ENCODE measurements at regions not wholly inside any gene's neighbourhood (a gene's known extent, or its start where the extent isn't known, plus 50 kb on each side); places are given as distances from the start of the nearest gene placed in this dataset.

DNA sequence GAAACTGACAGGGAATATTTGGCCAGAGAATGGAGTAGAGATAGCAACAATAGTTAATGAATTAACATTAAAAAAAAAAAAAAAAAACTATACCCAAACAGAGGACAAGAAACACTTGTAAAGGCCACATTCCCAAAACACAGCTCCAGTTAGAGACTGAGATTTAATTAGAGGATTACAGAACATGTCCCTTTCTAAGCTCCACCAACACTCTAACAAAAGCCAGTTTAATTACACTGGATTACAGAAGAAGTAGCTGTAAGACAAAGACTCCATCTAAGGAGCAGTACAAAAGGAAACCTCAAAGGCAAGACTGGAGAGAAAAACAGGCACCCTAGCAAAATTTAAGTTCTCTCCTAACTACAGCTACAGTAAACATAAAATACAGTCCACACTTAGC is 1247.7 kb upstream of the AGA start:
- Histone ChIP-seq H3K79me2 (ENCODE audit: insufficient read depth, low read length) (no peaks in the 10 kb centered on the region), H2AFZ (ENCODE audit: low read length) (no peak overlapping the region), H3K4me1 (ENCODE audit: insufficient read depth, low read length) (no peaks in the 10 kb centered on the region), H3K4me2 (ENCODE audit: low read depth, low read length) (no peak overlapping the region), H3K9ac (ENCODE audit: insufficient read depth, low read depth, low read length) (no peak overlapping the region), H3K27ac (ENCODE audit: extremely low read length, insufficient read depth, low read length) (no peak overlapping the region), H3K9me3 (ENCODE audit: low read length) (no peaks in the 10 kb centered on the region), H3K36me3 (replicated peaks in 1 of 2; ENCODE audit: control insufficient read depth in 1 of 2, insufficient read depth in 2 of 2, low read length in 2 of 2) (no peaks in the 10 kb centered on the region), H3K4me3 (replicated peaks in 1 of 3; ENCODE audit: insufficient read depth in 1 of 3, low read depth in 2 of 3, low read length in 3 of 3) (no peak overlapping the region), H3K27me3 (ENCODE audit: control insufficient read depth in 1 of 2, insufficient read depth in 2 of 2, low read length in 2 of 2) (no peaks in the 10 kb centered on the region), H4K20me1 (ENCODE audit: insufficient read depth, low read length) (no peaks in the 10 kb centered on the region)
- TF ChIP-seq, protein P1, sequence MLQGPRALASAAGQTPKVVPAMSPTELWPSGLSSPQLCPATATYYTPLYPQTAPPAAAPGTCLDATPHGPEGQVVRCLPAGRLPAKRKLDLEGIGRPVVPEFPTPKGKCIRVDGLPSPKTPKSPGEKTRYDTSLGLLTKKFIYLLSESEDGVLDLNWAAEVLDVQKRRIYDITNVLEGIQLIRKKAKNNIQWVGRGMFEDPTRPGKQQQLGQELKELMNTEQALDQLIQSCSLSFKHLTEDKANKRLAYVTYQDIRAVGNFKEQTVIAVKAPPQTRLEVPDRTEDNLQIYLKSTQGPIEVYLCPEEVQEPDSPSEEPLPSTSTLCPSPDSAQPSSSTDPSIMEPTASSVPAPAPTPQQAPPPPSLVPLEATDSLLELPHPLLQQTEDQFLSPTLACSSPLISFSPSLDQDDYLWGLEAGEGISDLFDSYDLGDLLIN (CRISPR knock-in tag; IDR thresholded peaks at IDR 0.05; ENCODE audit: borderline replicate concordance): no peak
- TF ChIP-seq CEBPB (IDR thresholded peaks at IDR 0.05; ENCODE audit: borderline replicate concordance, low read depth, low read length) (no peak), JUNB (CRISPR knock-in tag; IDR thresholded peaks at IDR 0.05; ENCODE audit: borderline replicate concordance) (no peak), DR1 (CRISPR knock-in tag; IDR thresholded peaks at IDR 0.05) (no peak), ISX (CRISPR knock-in tag; conservative IDR thresholded peaks at IDR 0.05) (no peak), PAF1 (CRISPR knock-in tag; IDR thresholded peaks at IDR 0.05) (no peak), SAP130 (CRISPR knock-in tag; IDR thresholded peaks at IDR 0.05; ENCODE audit: low read depth) (no peak), ZNF143 (CRISPR knock-in tag; IDR thresholded peaks at IDR 0.05) (no peak), HNF4G (IDR thresholded peaks at IDR 0.05; ENCODE audit: borderline replicate concordance, low read depth, low read length) (no peak), HNF4G (CRISPR knock-in tag; IDR thresholded peaks at IDR 0.05; ENCODE audit: borderline replicate concordance, low read depth) (no peak), KLF13 (CRISPR knock-in tag; IDR thresholded peaks at IDR 0.05) (no peak), MBD4 (IDR thresholded peaks at IDR 0.05; ENCODE audit: borderline replicate concordance, low read length) (no peak), TRIM22 (IDR thresholded peaks at IDR 0.05) (no peak), POLR2G (IDR thresholded peaks at IDR 0.05; ENCODE audit: low read depth, low read length) (no peak), ZNF207 (IDR thresholded peaks at IDR 0.05; ENCODE audit: borderline replicate concordance) (no peak), ZBTB26 (CRISPR knock-in tag; IDR thresholded peaks at IDR 0.05; ENCODE audit: borderline replicate concordance) (no peak), ZNF547 (CRISPR knock-in tag; IDR thresholded peaks at IDR 0.05) (no peak)
- TF ChIP-seq, protein P2, sequence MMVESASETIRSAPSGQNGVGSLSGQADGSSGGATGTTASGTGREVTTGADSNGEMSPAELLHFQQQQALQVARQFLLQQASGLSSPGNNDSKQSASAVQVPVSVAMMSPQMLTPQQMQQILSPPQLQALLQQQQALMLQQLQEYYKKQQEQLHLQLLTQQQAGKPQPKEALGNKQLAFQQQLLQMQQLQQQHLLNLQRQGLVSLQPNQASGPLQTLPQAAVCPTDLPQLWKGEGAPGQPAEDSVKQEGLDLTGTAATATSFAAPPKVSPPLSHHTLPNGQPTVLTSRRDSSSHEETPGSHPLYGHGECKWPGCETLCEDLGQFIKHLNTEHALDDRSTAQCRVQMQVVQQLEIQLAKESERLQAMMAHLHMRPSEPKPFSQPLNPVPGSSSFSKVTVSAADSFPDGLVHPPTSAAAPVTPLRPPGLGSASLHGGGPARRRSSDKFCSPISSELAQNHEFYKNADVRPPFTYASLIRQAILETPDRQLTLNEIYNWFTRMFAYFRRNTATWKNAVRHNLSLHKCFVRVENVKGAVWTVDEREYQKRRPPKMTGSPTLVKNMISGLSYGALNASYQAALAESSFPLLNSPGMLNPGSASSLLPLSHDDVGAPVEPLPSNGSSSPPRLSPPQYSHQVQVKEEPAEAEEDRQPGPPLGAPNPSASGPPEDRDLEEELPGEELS (CRISPR knock-in tag; IDR thresholded peaks at IDR 0.05): no peak
- ChIA-PET POLR2A (no interaction called here), CTCF (ENCODE audit: low intra/inter-chr PET ratio, low total read pairs) (no interaction called here)
- no peak for ATAC-seq
- in situ Hi-C loops (cut with HindIII; ENCODE audit: extremely low pct_ligation_motif_present, low pct_unique_long_range_greater_than_20kb): no loop called here
- FAIRE-seq: no peak
- no TSS peak for BruUV-seq (replicated peaks)
- intact Hi-C loops (cut with micrococcal nuclease; ENCODE audit: unreplicated experiment): no loop called here
- DNase-seq (ENCODE audit: low spot score): no peak

Measured in HepG2 (cell line).